ENCODE measurements at regions not wholly inside any gene's neighbourhood (a gene's known extent, or its start where the extent isn't known, plus 50 kb on each side); places are given as distances from the start of the nearest gene placed in this dataset.

GRCh38 chr6:140782941-140783340 is 1349.8 kb upstream of the GJE1 start:
- no peak for DNase-seq
- Histone ChIP-seq H3K27me3 (no peaks in the 10 kb centered on the region), H3K4me3 (no peak overlapping the region), H3K9me3 (no peaks in the 10 kb centered on the region), H3K27ac (no peak overlapping the region), H3K36me3 (no peaks in the 10 kb centered on the region), H3K4me1 (no peaks in the 10 kb centered on the region)
- no peak for TF ChIP-seq CTCF (IDR thresholded peaks at IDR 0.05)
- no peak for TF ChIP-seq POLR2A (IDR thresholded peaks at IDR 0.05)

GRCh38 chr6:140779991-140780596 is 1352.6 kb upstream of the GJE1 start:
- Histone ChIP-seq H3K4me3 (no peak overlapping the region), H3K4me1 (no peaks in the 10 kb centered on the region), H3K9me3 (no peaks in the 10 kb centered on the region), H3K27ac (no peak overlapping the region), H3K36me3 (no peaks in the 10 kb centered on the region), H3K27me3 (no peaks in the 10 kb centered on the region)
- no peak for TF ChIP-seq CTCF (IDR thresholded peaks at IDR 0.05)
- no peak for TF ChIP-seq POLR2A (IDR thresholded peaks at IDR 0.05)
- no peak for DNase-seq

- H3K9me3 ChIP-seq, result no peaks in the 10 kb centered on the region
- no peaks in the 10 kb centered on the region for H3K27me3 ChIP-seq
- TF ChIP-seq CTCF (IDR thresholded peaks at IDR 0.05) (no peak), POLR2A (IDR thresholded peaks at IDR 0.05) (no peak)
- no peak overlapping the region for H3K4me3 ChIP-seq
- no peak overlapping the region for H3K27ac ChIP-seq
- H3K4me1 ChIP-seq, result peaks cover 0 to 4% (median 0%) of the 10 kb centered on the region in 4 donors
- H3K36me3 ChIP-seq, result no peaks in the 10 kb centered on the region
- DNase-seq, result no peak
Observed at GRCh38 chr6:140779341-140779740, 1353.4 kb upstream of the GJE1 start.

- Histone ChIP-seq H3K4me1 (peaks cover 0 to 11% (median 0%) of the 10 kb centered on the region in 4 donors), H3K4me3 (no peak overlapping the region), H3K36me3 (no peaks in the 10 kb centered on the region), H3K27ac (no peak overlapping the region), H3K27me3 (no peaks in the 10 kb centered on the region), H3K9me3 (no peaks in the 10 kb centered on the region)
- no peak for DNase-seq
- no peak for TF ChIP-seq POLR2A (IDR thresholded peaks at IDR 0.05)
- TF ChIP-seq CTCF (IDR thresholded peaks at IDR 0.05), result no peak
Observed at GRCh38 chr6:140777780-140778179, 1354.9 kb upstream of the GJE1 start.

- no peak overlapping the region for H3K4me3 ChIP-seq
- H3K36me3 ChIP-seq, result no peaks in the 10 kb centered on the region
- H3K27me3 ChIP-seq, result no peaks in the 10 kb centered on the region
- H3K4me1 ChIP-seq, result peaks cover 0 to 11% (median 0%) of the 10 kb centered on the region in 4 donors
- no peak for DNase-seq
- TF ChIP-seq CTCF (IDR thresholded peaks at IDR 0.05), result no peak
- TF ChIP-seq POLR2A (IDR thresholded peaks at IDR 0.05), result no peak
- no peak overlapping the region for H3K27ac ChIP-seq
- no peaks in the 10 kb centered on the region for H3K9me3 ChIP-seq
Observed at GRCh38 chr6:140775061-140775460, 1357.7 kb upstream of the GJE1 start.

- Histone ChIP-seq H3K9me3 (no peaks in the 10 kb centered on the region), H3K36me3 (no peaks in the 10 kb centered on the region), H3K4me3 (no peak overlapping the region), H3K4me1 (peaks cover 0 to 11% (median 0%) of the 10 kb centered on the region in 4 donors), H3K27ac (no peak overlapping the region), H3K27me3 (no peaks in the 10 kb centered on the region)
- no peak for TF ChIP-seq POLR2A (IDR thresholded peaks at IDR 0.05)
- TF ChIP-seq CTCF (IDR thresholded peaks at IDR 0.05), result no peak
- DNase-seq, result no peak
Observed at GRCh38 chr6:140774080-140774505, 1358.6 kb upstream of the GJE1 start.

Measured in Peyer's patch (tissue), 4 donors.